ENCODE measurements at regions not wholly inside any gene's neighbourhood (a gene's known extent, or its start where the extent isn't known, plus 50 kb on each side); places are given as distances from the start of the nearest gene placed in this dataset.

DNA sequence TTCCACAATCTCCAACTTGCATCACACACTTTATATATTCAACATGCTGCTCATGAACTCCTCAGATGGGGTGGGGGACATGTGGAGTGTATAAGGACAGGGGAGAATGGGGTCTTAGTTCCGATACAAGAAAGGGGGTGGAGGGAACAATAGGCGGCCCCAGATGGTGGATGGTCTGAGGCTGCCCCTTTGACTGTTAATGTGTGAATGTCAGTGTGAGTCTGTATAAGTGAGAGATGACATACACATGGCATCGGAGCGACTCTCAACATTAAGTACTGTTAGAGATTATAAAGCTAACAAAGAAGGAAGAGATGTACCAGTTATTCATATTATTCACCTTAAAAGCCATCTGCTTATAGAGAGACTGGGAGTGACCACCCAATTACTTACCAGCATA, 193.1 kb downstream of the AXIN2 start:
- no peaks in the 10 kb centered on the region for H3K36me3 ChIP-seq (ENCODE audit: control insufficient read depth, insufficient read depth, low read length)
- H3K27ac ChIP-seq (ENCODE audit: insufficient read depth, low read length), result no peak overlapping the region
- H3K4me2 ChIP-seq (ENCODE audit: extremely low read depth, insufficient read depth, low read length), result no peak overlapping the region
- no peak overlapping the region for H3K4me3 ChIP-seq (replicated peaks in 1 of 4; ENCODE audit: control extremely low read depth in 1 of 4, insufficient read depth in 1 of 4, low read depth in 3 of 4, low read length in 4 of 4)
- TF ChIP-seq, protein P1, sequence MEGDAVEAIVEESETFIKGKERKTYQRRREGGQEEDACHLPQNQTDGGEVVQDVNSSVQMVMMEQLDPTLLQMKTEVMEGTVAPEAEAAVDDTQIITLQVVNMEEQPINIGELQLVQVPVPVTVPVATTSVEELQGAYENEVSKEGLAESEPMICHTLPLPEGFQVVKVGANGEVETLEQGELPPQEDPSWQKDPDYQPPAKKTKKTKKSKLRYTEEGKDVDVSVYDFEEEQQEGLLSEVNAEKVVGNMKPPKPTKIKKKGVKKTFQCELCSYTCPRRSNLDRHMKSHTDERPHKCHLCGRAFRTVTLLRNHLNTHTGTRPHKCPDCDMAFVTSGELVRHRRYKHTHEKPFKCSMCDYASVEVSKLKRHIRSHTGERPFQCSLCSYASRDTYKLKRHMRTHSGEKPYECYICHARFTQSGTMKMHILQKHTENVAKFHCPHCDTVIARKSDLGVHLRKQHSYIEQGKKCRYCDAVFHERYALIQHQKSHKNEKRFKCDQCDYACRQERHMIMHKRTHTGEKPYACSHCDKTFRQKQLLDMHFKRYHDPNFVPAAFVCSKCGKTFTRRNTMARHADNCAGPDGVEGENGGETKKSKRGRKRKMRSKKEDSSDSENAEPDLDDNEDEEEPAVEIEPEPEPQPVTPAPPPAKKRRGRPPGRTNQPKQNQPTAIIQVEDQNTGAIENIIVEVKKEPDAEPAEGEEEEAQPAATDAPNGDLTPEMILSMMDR (conservative IDR thresholded peaks at IDR 0.05 in 1 of 2, IDR thresholded peaks at IDR 0.05 in 1 of 2; ENCODE audit: low read depth in 1 of 2, low read length in 2 of 2), result no peak
- no peak for TF ChIP-seq EZH2 (IDR thresholded peaks at IDR 0.05; ENCODE audit: low read length, missing control alignments)
- no peaks in the 10 kb centered on the region for H3K9me3 ChIP-seq (ENCODE audit: control insufficient read depth, insufficient read depth, low read depth, low read length)
- no peaks in the 10 kb centered on the region for H3K79me2 ChIP-seq (ENCODE audit: control insufficient read depth, insufficient read depth, low read length)
- no peak for DNase-seq (ENCODE audit: low read depth in 2 of 2)
- H3K27me3 ChIP-seq (ENCODE audit: control insufficient read depth, insufficient read depth, low read length), result peaks cover 4% of the 10 kb centered on the region
- H2AFZ ChIP-seq (ENCODE audit: low read length), result no peak overlapping the region
- no peaks in the 10 kb centered on the region for H3K4me1 ChIP-seq (ENCODE audit: control insufficient read depth, extremely low read depth, insufficient read depth, low read length)
- no peak overlapping the region for H3K9ac ChIP-seq (ENCODE audit: insufficient read depth, low read length)
- H4K20me1 ChIP-seq (ENCODE audit: control insufficient read depth, extremely low read depth, insufficient read depth, low read length), result no peaks in the 10 kb centered on the region

DNA sequence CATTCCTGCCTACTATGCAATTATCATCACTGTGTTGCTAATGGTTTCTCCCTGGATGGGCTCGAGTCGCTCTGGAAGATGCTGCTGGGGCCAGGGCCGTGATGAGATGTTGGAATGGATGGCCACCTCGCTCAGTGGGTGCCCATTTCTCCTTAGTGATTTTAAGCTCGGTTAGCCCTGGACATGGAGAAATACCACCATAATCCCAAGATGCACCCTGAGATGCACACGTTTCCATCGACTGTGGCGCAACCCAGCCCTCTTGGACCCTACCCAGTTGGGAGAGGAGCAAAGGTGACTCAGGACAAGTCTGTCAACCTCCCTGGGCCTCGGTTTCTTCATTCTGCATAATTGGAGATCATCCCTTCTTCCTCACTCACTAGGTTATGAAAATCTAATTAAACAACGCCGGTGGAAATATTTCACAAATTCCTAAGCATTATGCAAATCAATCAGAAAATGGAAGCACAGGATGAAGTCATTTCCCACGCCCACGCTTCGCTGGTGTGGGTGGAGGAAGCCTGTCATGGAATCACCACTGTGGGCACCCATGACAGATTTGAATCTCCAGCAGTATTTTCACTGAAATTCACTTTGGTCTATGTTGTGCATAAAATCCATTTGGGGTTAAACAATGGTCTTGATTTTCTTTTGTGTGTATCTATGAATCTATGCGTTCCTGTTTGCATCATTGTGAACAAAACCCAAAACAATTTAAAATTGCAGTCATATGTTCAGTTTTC, 195.2 kb downstream of the AXIN2 start:
- no peak overlapping the region for H3K9ac ChIP-seq (ENCODE audit: insufficient read depth, low read length)
- H3K36me3 ChIP-seq (ENCODE audit: control insufficient read depth, insufficient read depth, low read length), result no peaks in the 10 kb centered on the region
- H3K4me1 ChIP-seq (ENCODE audit: control insufficient read depth, extremely low read depth, insufficient read depth, low read length), result no peaks in the 10 kb centered on the region
- H2AFZ ChIP-seq (ENCODE audit: low read length), result no peak overlapping the region
- H3K4me2 ChIP-seq (ENCODE audit: extremely low read depth, insufficient read depth, low read length), result no peak overlapping the region
- DNase-seq (ENCODE audit: low read depth in 2 of 2), result peak in 1 of 2 donors; percentile 16
- H3K4me3 ChIP-seq (replicated peaks in 1 of 4; ENCODE audit: control extremely low read depth in 1 of 4, insufficient read depth in 1 of 4, low read depth in 3 of 4, low read length in 4 of 4), result no peak overlapping the region
- no peak for TF ChIP-seq EZH2 (IDR thresholded peaks at IDR 0.05; ENCODE audit: low read length, missing control alignments)
- TF ChIP-seq, protein P1 (conservative IDR thresholded peaks at IDR 0.05 in 1 of 2, IDR thresholded peaks at IDR 0.05 in 1 of 2; ENCODE audit: low read depth in 1 of 2, low read length in 2 of 2), result no peak
- no peaks in the 10 kb centered on the region for H4K20me1 ChIP-seq (ENCODE audit: control insufficient read depth, extremely low read depth, insufficient read depth, low read length)
- no peaks in the 10 kb centered on the region for H3K79me2 ChIP-seq (ENCODE audit: control insufficient read depth, insufficient read depth, low read length)
- H3K9me3 ChIP-seq (ENCODE audit: control insufficient read depth, insufficient read depth, low read depth, low read length), result no peaks in the 10 kb centered on the region
- no peak overlapping the region for H3K27ac ChIP-seq (ENCODE audit: insufficient read depth, low read length)
- peaks cover 4% of the 10 kb centered on the region for H3K27me3 ChIP-seq (ENCODE audit: control insufficient read depth, insufficient read depth, low read length)

DNA sequence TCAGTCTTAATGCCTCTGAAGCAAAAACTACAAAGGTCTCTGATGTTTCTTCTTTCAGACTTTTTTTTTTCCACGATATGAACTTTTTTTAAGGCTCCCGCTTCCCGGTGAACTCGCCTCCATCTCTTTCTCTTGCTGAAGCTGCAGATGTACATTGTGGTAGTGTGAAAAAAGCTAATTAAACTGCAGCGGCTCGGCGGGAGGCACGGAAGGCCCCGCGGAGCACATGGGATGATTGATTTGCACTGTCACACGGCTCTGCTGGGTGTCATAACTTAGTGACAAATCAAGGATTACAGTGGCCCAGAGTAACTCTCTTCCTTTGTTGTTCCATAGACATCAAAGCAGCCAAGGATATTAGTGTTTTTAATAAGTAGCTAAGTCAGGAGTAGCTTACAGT, 196.3 kb downstream of the AXIN2 start:
- H3K79me2 ChIP-seq (ENCODE audit: control insufficient read depth, insufficient read depth, low read length), result no peaks in the 10 kb centered on the region
- no peaks in the 10 kb centered on the region for H4K20me1 ChIP-seq (ENCODE audit: control insufficient read depth, extremely low read depth, insufficient read depth, low read length)
- H3K36me3 ChIP-seq (ENCODE audit: control insufficient read depth, insufficient read depth, low read length), result no peaks in the 10 kb centered on the region
- no peak for DNase-seq (ENCODE audit: low read depth in 2 of 2)
- H3K4me1 ChIP-seq (ENCODE audit: control insufficient read depth, extremely low read depth, insufficient read depth, low read length), result no peaks in the 10 kb centered on the region
- no peak overlapping the region for H3K4me3 ChIP-seq (replicated peaks in 1 of 4; ENCODE audit: control extremely low read depth in 1 of 4, insufficient read depth in 1 of 4, low read depth in 3 of 4, low read length in 4 of 4)
- H3K4me2 ChIP-seq (ENCODE audit: extremely low read depth, insufficient read depth, low read length), result no peak overlapping the region
- H3K9ac ChIP-seq (ENCODE audit: insufficient read depth, low read length), result no peak overlapping the region
- no peaks in the 10 kb centered on the region for H3K9me3 ChIP-seq (ENCODE audit: control insufficient read depth, insufficient read depth, low read depth, low read length)
- H2AFZ ChIP-seq (ENCODE audit: low read length), result no peak overlapping the region
- TF ChIP-seq, protein P1 (conservative IDR thresholded peaks at IDR 0.05 in 1 of 2, IDR thresholded peaks at IDR 0.05 in 1 of 2; ENCODE audit: low read depth in 1 of 2, low read length in 2 of 2), result no peak
- TF ChIP-seq EZH2 (IDR thresholded peaks at IDR 0.05; ENCODE audit: low read length, missing control alignments), result no peak
- no peak overlapping the region for H3K27ac ChIP-seq (ENCODE audit: insufficient read depth, low read length)
- H3K27me3 ChIP-seq (ENCODE audit: control insufficient read depth, insufficient read depth, low read length), result no peaks in the 10 kb centered on the region

All from fibroblast of lung (primary cell).